ENCODE measurements at regions not wholly inside any gene's neighbourhood (a gene's known extent, or its start where the extent isn't known, plus 50 kb on each side); places are given as distances from the start of the nearest gene placed in this dataset.

- TF ChIP-seq CTCF (IDR thresholded peaks at IDR 0.05; ENCODE audit: control extremely low read depth, extremely low read depth, low read depth, missing control alignments) = peak; percentile 45
- DNase-seq (ENCODE audit: extremely low spot score) = peak; percentile 40
- ChIA-PET POLR2A (no interaction called here), CTCF (interaction anchor here (0.8 to 2.6 kb wide), 6 partner anchors 9 to 424 kb away, joined by 3 to 10 read pairs (median 3); no protein-coding TSS in a partner anchor)
Observed at GRCh38 chr20:56974499-56975250, 291.8 kb downstream of the BMP7 start.

- POLR2A ChIA-PET = no interaction called here
- no peak for TF ChIP-seq CTCF (IDR thresholded peaks at IDR 0.05; ENCODE audit: control extremely low read depth, extremely low read depth, low read depth, missing control alignments)
- DNase-seq (ENCODE audit: extremely low spot score) = no peak
- CTCF ChIA-PET = no interaction called here
Observed at GRCh38 chr20:56975838-56976237, 290.6 kb downstream of the BMP7 start.

GRCh38 chr20:56976336-56976735 is 290.1 kb downstream of the BMP7 start:
- no peak for TF ChIP-seq CTCF (IDR thresholded peaks at IDR 0.05; ENCODE audit: control extremely low read depth, extremely low read depth, low read depth, missing control alignments)
- ChIA-PET CTCF (no interaction called here), POLR2A (no interaction called here)
- no peak for DNase-seq (ENCODE audit: extremely low spot score)

GRCh38 chr20:56978475-56978874 is 288.0 kb downstream of the BMP7 start:
- no peak for TF ChIP-seq CTCF (IDR thresholded peaks at IDR 0.05; ENCODE audit: control extremely low read depth, extremely low read depth, low read depth, missing control alignments)
- DNase-seq (ENCODE audit: extremely low spot score) = no peak
- ChIA-PET POLR2A (no interaction called here), CTCF (no interaction called here)

- no peak for TF ChIP-seq CTCF (IDR thresholded peaks at IDR 0.05; ENCODE audit: control extremely low read depth, extremely low read depth, low read depth, missing control alignments)
- DNase-seq (ENCODE audit: extremely low spot score) = no peak
- ChIA-PET CTCF (no interaction called here), POLR2A (no interaction called here)
Observed at GRCh38 chr20:56979125-56979524, 287.3 kb downstream of the BMP7 start.

- POLR2A ChIA-PET = no interaction called here
- no peak for DNase-seq (ENCODE audit: extremely low spot score)
- TF ChIP-seq CTCF (IDR thresholded peaks at IDR 0.05; ENCODE audit: control extremely low read depth, extremely low read depth, low read depth, missing control alignments) = no peak
- CTCF ChIA-PET = no interaction called here
Observed at GRCh38 chr20:56981301-56981700, 285.1 kb downstream of the BMP7 start.
